PFSK-1 (cell line): ENCODE measurements at regions not wholly inside any gene's neighbourhood (a gene's known extent, or its start where the extent isn't known, plus 50 kb on each side); places are given as distances from the start of the nearest gene placed in this dataset.

ENCODE experiments used
- POLR2AphosphoS5 ChIP-seq: IDR thresholded peaks from 2 replicates; pipeline ENCODE4 v1.6.1; 2012; ENCODE audit warnings: low read depth, mild to moderate bottlenecking, control low read depth, low read length, moderate library complexity
- REST ChIP-seq, 2 experiments: IDR thresholded peaks; 2 replicates each; pipeline versions ENCODE4 v1.6.1 to v1.8.0; 2011 to 2012; ENCODE audit warnings: low read depth in 2 of 2, low read length in 2 of 2, control low read depth in 1 of 2, inconsistent platforms in 1 of 2, mild to moderate bottlenecking in 1 of 2, moderate library complexity in 1 of 2; ENCODE audit not compliant: insufficient read depth in 1 of 2

- TF ChIP-seq REST (IDR thresholded peaks at IDR 0.05; ENCODE audit: insufficient read depth in 1 of 2, low read depth in 2 of 2, low read length in 2 of 2) (no peak), POLR2AphosphoS5 (no peak)
Measured at GRCh38 chr12:14187966-14188365, 177.5 kb upstream of the ATF7IP start.
